Cardiac muscle cell (in vitro differentiated cells and primary cell): ENCODE measurements at regions not wholly inside any gene's neighbourhood (a gene's known extent, or its start where the extent isn't known, plus 50 kb on each side); places are given as distances from the start of the nearest gene placed in this dataset.

ENCODE experiments used
- DNase-seq, 2 donors: peaks; one replicate each; pipeline versions ENCODE4 v3.0.0 to v3.0.0-alpha.2; 2010 to 2017; ENCODE audit warnings: low read depth in 1 of 2, low spot score in 1 of 2
- H3K27ac ChIP-seq: fragments of 200-600 bp; sonication (generic); 2 replicates; pipeline ENCODE4 v1.5.1; 2016
- H3K27me3 ChIP-seq: fragments of 200-600 bp; sonication (generic); 2 replicates; pipeline ENCODE4 v1.6.0; 2016; ENCODE audit warnings: control low read depth
- H3K36me3 ChIP-seq: fragments of 200-600 bp; sonication (generic); 2 replicates; pipeline ENCODE4 v1.5.1; 2016; ENCODE audit warnings: control low read depth
- H3K4me1 ChIP-seq: fragments of 200-600 bp; sonication (generic); 2 replicates; pipeline ENCODE4 v1.8.1; 2017; ENCODE audit warnings: low read depth, mild to moderate bottlenecking, mixed run types
- H3K4me3 ChIP-seq: fragments of 200-600 bp; sonication (generic); 2 replicates; pipeline ENCODE4 v1.5.1; 2016; ENCODE audit warnings: mild to moderate bottlenecking
- H3K9me3 ChIP-seq: fragments of 200-600 bp; sonication (generic); 2 replicates; pipeline ENCODE4 v1.5.1; 2017; ENCODE audit warnings: low read depth, mild to moderate bottlenecking, control low read depth
- TF ChIP-seq, protein P1 (sequence below): IDR thresholded peaks from 2 replicates; pipeline ENCODE4 v1.5.1; 2012; ENCODE audit warnings: low read depth, mild to moderate bottlenecking, low read length

DNA sequence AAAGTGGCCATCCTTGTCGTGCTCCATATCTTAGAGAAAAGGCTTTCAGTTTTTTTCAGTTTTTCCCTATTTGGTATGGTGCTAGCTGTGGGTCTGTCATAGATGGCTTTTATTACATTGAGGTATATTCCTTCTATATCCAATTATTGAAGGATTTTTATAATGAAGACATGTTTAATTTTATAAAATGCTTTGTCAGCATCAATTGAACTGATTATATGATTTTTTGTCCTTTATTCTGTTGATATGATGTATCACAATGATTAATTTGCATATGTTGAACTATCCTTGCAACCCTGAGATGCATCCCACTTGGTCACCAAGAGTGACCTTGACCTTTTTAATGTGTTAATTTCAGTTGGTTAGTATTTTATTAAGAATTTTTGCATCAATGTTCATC, 55.1 kb upstream of the VGLL2 start:
- no peaks in the 10 kb centered on the region for H3K9me3 ChIP-seq

DNA sequence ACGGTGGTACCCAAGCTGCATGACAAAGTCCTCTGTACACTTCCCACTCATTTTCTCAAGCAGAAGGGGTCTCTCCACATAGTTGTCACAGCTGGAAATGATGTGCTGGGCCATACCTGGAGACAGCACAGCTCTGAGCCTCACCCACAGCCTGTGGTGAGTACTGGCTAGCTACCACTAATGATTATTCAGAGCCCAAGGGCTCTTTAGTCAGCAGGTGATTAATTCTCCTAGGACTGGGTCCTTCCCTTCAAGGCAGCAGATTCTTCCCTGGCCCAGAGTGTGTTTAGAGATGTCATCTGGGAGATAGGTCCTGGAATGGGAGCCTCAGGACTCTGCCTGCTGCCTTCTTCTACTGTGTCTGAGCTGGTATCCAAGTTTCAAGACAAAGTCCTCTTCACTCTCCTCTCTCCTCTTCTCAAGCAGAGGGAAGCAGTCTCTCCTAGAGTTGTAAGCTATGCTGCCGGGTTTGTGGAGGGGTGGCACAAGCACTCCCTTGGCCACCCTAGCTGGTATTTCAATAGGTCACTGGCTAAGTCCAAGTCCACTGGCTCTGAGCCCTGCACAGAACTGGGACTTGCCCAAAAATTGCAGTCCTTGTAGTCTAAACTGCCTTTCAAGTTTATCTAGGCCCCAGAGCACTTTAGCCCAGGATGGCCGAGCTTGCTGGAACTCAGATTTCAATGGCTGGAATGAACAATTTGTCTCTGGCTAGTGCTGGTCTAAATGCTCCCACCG, 49.8 kb upstream of the VGLL2 start:
- H3K36me3 ChIP-seq, result no peaks in the 10 kb centered on the region
- TF ChIP-seq, protein P1, sequence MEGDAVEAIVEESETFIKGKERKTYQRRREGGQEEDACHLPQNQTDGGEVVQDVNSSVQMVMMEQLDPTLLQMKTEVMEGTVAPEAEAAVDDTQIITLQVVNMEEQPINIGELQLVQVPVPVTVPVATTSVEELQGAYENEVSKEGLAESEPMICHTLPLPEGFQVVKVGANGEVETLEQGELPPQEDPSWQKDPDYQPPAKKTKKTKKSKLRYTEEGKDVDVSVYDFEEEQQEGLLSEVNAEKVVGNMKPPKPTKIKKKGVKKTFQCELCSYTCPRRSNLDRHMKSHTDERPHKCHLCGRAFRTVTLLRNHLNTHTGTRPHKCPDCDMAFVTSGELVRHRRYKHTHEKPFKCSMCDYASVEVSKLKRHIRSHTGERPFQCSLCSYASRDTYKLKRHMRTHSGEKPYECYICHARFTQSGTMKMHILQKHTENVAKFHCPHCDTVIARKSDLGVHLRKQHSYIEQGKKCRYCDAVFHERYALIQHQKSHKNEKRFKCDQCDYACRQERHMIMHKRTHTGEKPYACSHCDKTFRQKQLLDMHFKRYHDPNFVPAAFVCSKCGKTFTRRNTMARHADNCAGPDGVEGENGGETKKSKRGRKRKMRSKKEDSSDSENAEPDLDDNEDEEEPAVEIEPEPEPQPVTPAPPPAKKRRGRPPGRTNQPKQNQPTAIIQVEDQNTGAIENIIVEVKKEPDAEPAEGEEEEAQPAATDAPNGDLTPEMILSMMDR, result no peak
- H3K4me1 ChIP-seq, result no peaks in the 10 kb centered on the region
- no peak overlapping the region for H3K27ac ChIP-seq
- DNase-seq, result no peak
- no peaks in the 10 kb centered on the region for H3K9me3 ChIP-seq
- H3K4me3 ChIP-seq, result no peak overlapping the region
- H3K27me3 ChIP-seq, result no peaks in the 10 kb centered on the region

More for the DNA sequence above, 55.1 kb upstream of the VGLL2 start:
- Histone ChIP-seq H3K27me3 (no peaks in the 10 kb centered on the region), H3K4me1 (no peaks in the 10 kb centered on the region), H3K27ac (no peak overlapping the region), H3K36me3 (no peaks in the 10 kb centered on the region), H3K4me3 (no peak overlapping the region)
- TF ChIP-seq, protein P1, result no peak
- DNase-seq, result no peak
